Thymus (tissue), 11 donors: ENCODE measurements at regions not wholly inside any gene's neighbourhood (a gene's known extent, or its start where the extent isn't known, plus 50 kb on each side); places are given as distances from the start of the nearest gene placed in this dataset.

Experiments used
- DNase-seq, 9 donors: peaks; one replicate each; pipeline ENCODE4 v3.0.0-alpha.2; 2013; ENCODE audit warnings: low spot score in 9 of 9, low read depth in 6 of 9, missing footprints in 1 of 9
- H3K27ac ChIP-seq, 2 donors: one replicate each; pipeline ENCODE4 v1.5.1; 2013; ENCODE audit warnings: control low read depth in 1 of 2, low read depth in 1 of 2, low read length in 1 of 2, mild to moderate bottlenecking in 1 of 2, moderate library complexity in 1 of 2
- H3K27me3 ChIP-seq, 2 donors: one replicate each; pipeline ENCODE4 v1.5.1; 2013; ENCODE audit warnings: low read length in 1 of 2; ENCODE audit not compliant: control insufficient read depth in 2 of 2, insufficient read depth in 1 of 2
- H3K36me3 ChIP-seq, 2 donors: one replicate each; pipeline ENCODE4 v1.5.1; 2013; ENCODE audit warnings: low read length in 1 of 2, mild to moderate bottlenecking in 1 of 2, moderate library complexity in 1 of 2; ENCODE audit not compliant: control insufficient read depth in 2 of 2, insufficient read depth in 2 of 2
- H3K4me1 ChIP-seq, 2 donors: one replicate each; pipeline ENCODE4 v1.5.1; 2013; ENCODE audit warnings: low read length in 2 of 2; ENCODE audit not compliant: control insufficient read depth in 2 of 2, insufficient read depth in 2 of 2
- H3K4me3 ChIP-seq, 2 donors: one replicate each; pipeline ENCODE4 v1.5.1; 2013; ENCODE audit warnings: low read length in 2 of 2, control low read depth in 1 of 2, mild to moderate bottlenecking in 1 of 2
- H3K9me3 ChIP-seq, 2 donors: one replicate each; pipeline ENCODE4 v1.5.1; 2013; ENCODE audit warnings: low read length in 1 of 2, mild to moderate bottlenecking in 1 of 2; ENCODE audit not compliant: control insufficient read depth in 2 of 2, insufficient read depth in 1 of 2
- WGBS: extraction: QIAGEN DNeasy Blood & Tissue Kit; methylation state at CpG from one replicate; pipeline ENCODE4 v1.1.7; 2013; 5-methylcytosine and 5-hydroxymethylcytosine counted together
- donor health status: healthy.

DNA sequence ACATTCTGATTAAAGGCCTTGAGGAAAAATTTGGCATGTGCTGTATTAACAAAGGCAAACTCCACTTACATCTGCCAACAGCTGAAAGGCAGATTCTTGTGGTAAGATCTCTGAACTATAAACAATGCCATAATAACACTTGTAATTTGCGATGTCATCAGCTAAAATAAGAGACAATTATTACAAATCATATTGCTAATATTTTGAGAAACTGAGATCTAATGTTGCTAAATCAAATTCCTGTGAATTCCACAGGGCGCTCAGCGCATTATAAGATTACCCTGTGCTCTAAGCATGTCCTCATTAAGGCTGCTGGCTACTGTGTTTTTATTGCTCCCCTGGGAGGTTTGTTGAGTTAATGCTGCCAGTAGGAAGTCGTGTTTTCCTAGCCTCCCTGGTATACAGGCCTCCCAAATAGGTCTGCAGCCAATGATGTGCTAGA lies 244.8 kb downstream of the DACT1 start:
- Histone ChIP-seq H3K4me1 (no peaks in the 10 kb centered on the region), H3K4me3 (no peak overlapping the region), H3K9me3 (no peaks in the 10 kb centered on the region), H3K27me3 (no peaks in the 10 kb centered on the region), H3K36me3 (no peaks in the 10 kb centered on the region), H3K27ac (no peak overlapping the region)
- no peak for DNase-seq
- WGBS: 89% methylated on average over 4 of the region's 4 CpGs

DNA sequence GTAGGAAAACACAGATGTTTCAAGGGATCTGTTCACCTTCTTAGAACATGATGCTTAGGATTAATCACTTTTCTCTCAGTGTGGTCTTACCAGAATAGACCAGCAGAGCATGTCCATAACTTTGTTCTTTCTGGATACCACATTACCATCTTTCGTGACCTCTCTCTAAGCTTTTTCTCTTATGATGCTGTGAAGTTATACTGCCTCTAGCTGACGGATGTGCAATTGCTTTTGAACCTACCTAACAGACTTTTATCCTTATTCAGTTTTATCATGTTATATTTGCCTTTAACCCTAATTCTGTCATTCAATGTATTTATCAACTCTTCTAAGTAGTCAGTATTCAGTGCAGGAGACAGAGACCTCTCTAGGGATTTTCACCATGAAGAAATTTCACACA lies 246.7 kb downstream of the DACT1 start:
- Histone ChIP-seq H3K9me3 (no peaks in the 10 kb centered on the region), H3K36me3 (no peaks in the 10 kb centered on the region), H3K4me3 (no peak overlapping the region), H3K27ac (no peak overlapping the region), H3K27me3 (no peaks in the 10 kb centered on the region), H3K4me1 (no peaks in the 10 kb centered on the region)
- 94% methylated on average over 2 of the region's 2 CpGs for WGBS
- no peak for DNase-seq

DNA sequence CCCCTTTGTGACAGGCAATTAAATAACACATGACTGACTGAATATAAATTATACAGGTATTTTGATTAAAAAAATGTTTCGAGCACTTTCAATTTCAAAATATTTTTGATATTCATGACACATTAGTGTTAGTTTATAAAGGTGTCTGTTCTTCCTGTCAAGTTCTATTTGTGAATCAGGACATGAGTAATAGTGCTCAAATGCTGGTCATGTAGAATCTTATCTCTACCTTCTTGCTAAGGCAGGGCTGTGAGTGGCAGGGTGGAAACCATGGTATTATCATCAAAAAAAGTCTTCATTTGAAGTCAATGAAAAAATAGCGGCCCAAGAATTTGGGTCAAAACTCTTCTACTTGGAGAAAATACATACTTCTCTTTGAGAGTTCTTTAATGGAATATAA lies 250.2 kb downstream of the DACT1 start:
- no peaks in the 10 kb centered on the region for H3K27me3 ChIP-seq
- no peaks in the 10 kb centered on the region for H3K36me3 ChIP-seq
- H3K4me1 ChIP-seq: no peaks in the 10 kb centered on the region
- no peak overlapping the region for H3K4me3 ChIP-seq
- no peak overlapping the region for H3K27ac ChIP-seq
- H3K9me3 ChIP-seq: no peaks in the 10 kb centered on the region
- over 99% methylated on average over 2 of the region's 2 CpGs for WGBS
- no peak for DNase-seq

DNA sequence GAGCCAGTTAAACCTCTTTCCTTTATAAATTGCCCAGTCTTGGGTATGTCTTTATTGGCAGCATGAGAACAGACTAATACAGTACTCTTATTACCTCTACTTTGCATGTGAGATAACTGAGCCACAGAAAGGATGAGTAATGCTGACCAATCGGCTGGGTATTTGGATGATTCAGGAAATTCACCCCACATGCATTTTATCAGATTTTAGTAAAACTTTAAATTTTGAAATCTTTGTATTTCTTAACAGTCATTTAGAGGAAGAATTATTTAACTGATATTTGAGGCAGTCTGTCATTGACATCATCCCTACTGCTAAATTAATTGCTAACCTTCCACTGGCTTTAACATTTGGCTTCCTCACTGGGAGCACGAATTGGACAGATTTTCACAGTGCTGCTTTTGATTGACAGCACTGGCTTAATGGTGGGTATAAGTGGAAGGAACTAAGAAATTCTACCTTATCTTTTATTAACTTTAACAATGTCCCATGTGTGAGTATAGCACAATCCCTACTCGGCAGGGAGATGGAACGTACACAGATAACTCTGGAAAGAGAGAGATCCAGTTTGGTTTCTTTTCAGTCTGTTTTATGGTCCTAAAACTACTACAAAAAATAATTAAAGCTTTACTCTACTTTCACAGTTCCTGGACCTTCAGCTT lies 261.0 kb downstream of the DACT1 start:
- Histone ChIP-seq H3K27me3 (no peaks in the 10 kb centered on the region), H3K9me3 (peaks cover 0 to 6% of the 10 kb centered on the region in 2 donors), H3K27ac (no peak overlapping the region), H3K4me1 (no peaks in the 10 kb centered on the region), H3K36me3 (no peaks in the 10 kb centered on the region), H3K4me3 (no peak overlapping the region)
- DNase-seq: no peak
- 95% methylated on average over 4 of the region's 4 CpGs for WGBS

DNA sequence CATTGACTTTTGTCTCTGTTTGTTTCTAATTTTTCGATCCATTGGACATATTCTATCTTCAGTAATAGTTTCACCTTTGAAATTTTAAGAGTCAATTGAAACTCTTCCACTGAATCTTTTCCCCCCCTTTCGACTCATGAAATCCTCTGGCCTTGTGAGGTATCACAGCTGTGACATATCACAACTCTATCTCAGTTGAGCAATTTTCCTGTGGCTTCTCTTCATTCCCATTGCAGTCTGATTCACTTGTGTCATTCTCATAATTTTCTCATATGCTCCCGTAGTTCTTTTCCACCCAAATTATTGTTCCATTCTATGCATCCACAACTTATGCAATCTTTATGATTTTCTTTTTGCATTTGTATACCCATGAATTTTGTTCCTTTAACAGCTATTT lies 261.6 kb downstream of the DACT1 start:
- DNase-seq: no peak
- no peak overlapping the region for H3K27ac ChIP-seq

DNA sequence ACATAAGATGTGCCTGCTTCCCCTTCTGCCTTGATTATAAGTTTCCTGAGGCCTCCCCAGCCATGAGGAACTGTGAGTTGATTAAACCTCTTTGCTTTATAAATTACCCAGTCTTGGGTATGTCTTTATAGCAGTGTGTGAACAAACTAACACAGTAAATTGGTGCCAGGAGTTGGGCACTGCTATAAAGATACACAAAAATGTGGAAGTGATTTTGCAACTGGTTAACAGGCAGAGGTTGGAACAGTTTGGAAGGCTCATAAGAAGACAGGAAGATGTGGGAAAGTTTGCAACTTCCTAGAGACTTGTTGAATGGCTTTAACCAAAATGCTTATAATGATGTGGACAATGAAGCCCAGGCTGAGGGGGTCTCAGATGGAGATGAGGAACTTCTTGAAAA lies 264.1 kb downstream of the DACT1 start:
- H3K36me3 ChIP-seq: no peaks in the 10 kb centered on the region
- no peak for DNase-seq
- H3K27ac ChIP-seq: no peak overlapping the region
- H3K27me3 ChIP-seq: no peaks in the 10 kb centered on the region
- no peak overlapping the region for H3K4me3 ChIP-seq
- H3K9me3 ChIP-seq: peaks cover 0 to 6% of the 10 kb centered on the region in 2 donors
- no peaks in the 10 kb centered on the region for H3K4me1 ChIP-seq

More for the DNA sequence above, 261.6 kb downstream of the DACT1 start:
- H3K27me3 ChIP-seq: no peaks in the 10 kb centered on the region
- peaks cover 0 to 6% of the 10 kb centered on the region in 2 donors for H3K9me3 ChIP-seq
- no peaks in the 10 kb centered on the region for H3K4me1 ChIP-seq
- H3K4me3 ChIP-seq: no peak overlapping the region
- no peaks in the 10 kb centered on the region for H3K36me3 ChIP-seq
- WGBS: 84% methylated on average over 3 of the region's 3 CpGs

DNA sequence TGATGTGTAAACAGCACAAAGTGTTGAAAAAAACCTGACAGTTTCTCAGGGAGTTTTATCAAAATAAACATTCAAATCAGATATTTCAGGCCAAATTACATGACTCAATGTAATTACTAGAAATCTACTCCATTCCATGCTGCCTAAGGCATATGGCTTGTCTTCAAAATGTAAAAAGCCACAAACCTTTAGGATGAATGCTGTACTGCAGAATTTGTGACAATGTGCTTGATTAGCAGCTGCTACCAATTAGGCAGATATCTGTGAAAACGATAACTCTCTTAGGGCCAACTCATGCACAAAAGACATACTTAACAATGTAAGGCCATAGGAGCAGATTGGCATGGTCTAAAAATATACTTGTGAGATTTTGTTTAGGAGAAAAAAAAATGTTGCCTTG lies 267.0 kb downstream of the DACT1 start:
- no peaks in the 10 kb centered on the region for H3K27me3 ChIP-seq
- no peak for DNase-seq
- H3K9me3 ChIP-seq: peaks cover 0 to 6% of the 10 kb centered on the region in 2 donors
- no peaks in the 10 kb centered on the region for H3K4me1 ChIP-seq
- WGBS: 97% methylated on average over 1 of the region's 1 CpG
- H3K36me3 ChIP-seq: no peaks in the 10 kb centered on the region
- no peak overlapping the region for H3K27ac ChIP-seq
- H3K4me3 ChIP-seq: no peak overlapping the region

DNA sequence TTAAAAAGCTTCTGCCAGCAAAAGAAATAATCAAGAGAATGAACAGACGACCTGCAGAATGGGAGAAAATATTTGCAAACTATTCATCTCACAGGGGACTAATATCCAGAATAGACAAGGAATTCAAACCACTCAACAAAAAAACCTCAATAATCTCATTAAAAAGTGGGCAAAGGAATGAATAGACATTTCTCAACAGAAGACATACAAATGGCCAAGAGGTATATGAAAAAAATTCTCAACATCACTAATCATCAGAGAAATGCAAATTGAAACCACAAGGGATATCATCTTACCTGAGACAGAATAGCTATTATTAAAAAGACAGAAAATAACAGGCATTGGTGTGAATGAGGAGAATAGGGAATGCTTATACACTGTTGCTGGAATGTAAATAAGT lies 270.0 kb downstream of the DACT1 start:
- no peak for DNase-seq

DNA sequence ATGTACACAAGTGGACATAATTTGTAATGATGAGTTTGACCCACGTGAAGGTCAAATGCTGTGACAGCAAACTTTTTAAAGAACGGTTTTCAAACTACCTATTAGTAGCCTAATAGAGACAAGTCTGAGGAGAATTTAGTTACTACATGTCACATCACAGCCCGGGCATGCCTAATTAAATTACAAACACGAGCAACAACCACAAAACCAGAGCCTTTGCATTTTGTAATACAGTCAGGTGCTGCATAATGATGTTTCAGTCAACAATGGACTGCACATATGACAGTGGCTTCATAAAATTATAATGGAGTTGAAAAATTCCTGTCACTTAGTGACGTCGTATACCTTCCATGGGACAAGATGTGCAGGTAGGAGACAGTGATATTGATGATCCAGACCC lies 274.5 kb downstream of the DACT1 start:
- WGBS: 90% methylated on average over 6 of the region's 6 CpGs
- no peaks in the 10 kb centered on the region for H3K36me3 ChIP-seq
- H3K4me1 ChIP-seq: no peaks in the 10 kb centered on the region
- H3K9me3 ChIP-seq: no peaks in the 10 kb centered on the region
- H3K27me3 ChIP-seq: no peaks in the 10 kb centered on the region
- H3K27ac ChIP-seq: no peak overlapping the region
- DNase-seq: no peak
- no peak overlapping the region for H3K4me3 ChIP-seq

More for the DNA sequence above, 270.0 kb downstream of the DACT1 start:
- no peaks in the 10 kb centered on the region for H3K4me1 ChIP-seq
- no peaks in the 10 kb centered on the region for H3K27me3 ChIP-seq
- WGBS: 91% methylated on average over 1 of the region's 1 CpG
- no peaks in the 10 kb centered on the region for H3K36me3 ChIP-seq
- peaks cover 0 to 4% of the 10 kb centered on the region in 2 donors for H3K9me3 ChIP-seq
- H3K27ac ChIP-seq: no peak overlapping the region
- no peak overlapping the region for H3K4me3 ChIP-seq
